CD4-positive, alpha-beta T cell treated with Interleukin-1 beta for 1 hour (primary cell): ENCODE measurements at regions not wholly inside any gene's neighbourhood (a gene's known extent, or its start where the extent isn't known, plus 50 kb on each side); places are given as distances from the start of the nearest gene placed in this dataset.
A peak's percentile ranks its signal among the peaks of the same experiment; 100 is the strongest.

ENCODE experiments used
- DNase-seq, 2 donors: peaks; one replicate each; pipeline ENCODE4 v3.0.0-alpha.2; 2020 to 2022

DNA sequence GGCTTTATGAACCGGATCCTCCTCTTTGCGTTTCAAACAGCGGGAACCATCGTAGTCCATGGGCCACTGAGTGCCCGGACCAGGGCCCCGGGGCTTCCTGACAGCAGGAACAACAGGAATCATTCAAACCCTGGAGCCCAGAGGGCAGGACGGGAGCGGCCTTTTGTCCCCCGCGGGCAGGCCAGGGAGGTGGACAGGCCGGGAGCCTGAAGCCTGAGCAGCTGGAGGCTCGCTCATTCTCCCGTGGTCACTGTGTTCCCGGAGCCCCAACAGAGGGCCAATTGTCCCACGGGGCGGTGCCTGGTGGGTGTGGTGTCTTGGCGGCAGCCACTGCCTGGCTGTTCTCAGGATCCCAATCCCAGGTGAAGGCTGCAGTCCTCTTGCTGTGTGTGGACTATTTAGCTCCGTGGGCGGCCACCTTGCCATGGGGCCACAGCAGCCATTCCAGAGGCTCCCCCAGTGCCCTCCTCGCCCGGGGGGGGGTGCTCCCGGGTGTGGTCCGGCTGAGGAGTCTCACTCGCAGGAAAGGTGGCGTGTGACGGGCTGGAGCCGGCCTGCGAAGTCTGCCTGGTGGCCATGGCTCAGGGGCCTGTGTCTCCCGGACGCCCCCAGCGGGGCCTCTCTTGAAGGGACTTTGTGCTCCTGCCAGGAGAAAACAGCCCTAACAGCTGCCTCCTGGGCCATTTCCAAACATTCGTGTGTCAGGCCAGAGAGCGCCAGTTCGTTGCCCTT, 77.2 kb upstream of the BHLHE23 start:
- no peak for DNase-seq

DNA sequence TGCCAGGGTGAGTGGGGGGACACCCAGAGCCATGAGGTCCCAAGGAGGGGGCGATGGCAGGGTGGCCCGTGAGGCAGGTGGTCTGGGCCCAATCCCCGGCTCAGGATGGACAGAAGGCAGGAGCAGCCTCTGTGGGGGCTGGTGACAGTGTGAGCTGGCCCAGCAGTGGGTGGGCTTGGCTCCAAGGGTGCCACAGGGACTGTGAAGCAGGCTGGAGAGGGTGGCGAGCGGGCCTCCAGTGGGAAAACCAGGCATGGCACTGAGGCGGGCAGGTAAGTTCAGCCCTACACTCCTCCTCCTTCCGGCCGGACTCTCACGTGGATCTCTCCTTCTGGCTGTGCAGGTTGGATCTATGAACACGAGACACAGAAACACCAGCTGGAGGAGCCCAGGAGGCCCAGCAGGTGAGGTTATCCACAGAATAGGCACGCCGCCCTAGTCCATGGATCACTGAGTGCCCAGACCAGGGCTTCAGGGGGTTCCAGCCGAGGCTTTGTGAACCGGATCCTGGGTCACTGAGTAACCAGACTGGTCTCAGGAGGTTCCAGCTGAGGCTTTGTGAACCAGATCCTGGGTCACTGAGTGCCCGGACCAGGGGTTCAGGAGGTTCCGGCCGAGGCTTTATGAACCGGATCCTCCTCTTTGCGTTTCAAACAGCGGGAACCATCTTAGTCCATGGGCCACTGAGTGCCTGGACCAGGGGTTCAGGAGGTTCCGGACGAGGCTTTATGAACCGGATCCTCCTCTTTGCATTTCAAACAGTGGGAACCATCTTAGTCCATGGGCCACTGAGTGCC, 76.4 kb upstream of the BHLHE23 start:
- no peak for DNase-seq

DNA sequence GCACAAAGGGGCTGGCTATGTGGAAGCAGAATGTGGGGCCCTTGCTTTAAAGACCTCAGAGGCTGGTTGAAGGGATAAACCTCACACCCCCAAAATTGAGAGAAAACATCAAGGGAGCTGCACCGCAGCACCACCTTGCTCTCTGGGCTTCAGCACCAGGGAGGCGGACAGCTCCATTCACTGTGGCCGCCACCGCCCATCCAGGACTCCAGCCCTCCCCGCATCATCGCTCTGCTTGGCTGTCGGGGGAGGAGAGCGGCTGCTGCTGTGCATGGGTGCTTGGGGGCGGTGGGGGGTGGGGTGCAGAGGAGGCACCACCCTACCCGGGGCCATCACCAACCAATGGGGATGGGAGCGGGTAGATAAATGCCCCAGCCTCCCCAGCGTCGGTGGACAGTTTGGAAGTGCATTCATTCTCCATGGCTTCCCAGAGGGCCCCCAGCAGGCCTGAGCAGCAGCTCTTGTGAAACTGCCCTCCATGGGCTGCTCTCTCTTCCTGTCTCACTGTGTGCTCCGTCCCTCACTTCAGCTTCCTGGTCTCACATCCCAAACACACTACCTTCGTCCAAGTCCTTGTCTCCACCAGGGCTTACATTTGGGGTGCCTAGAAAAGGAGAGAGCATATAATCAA, 75.7 kb upstream of the BHLHE23 start:
- peak in 1 of 2 donors; percentile 12 for DNase-seq

DNA sequence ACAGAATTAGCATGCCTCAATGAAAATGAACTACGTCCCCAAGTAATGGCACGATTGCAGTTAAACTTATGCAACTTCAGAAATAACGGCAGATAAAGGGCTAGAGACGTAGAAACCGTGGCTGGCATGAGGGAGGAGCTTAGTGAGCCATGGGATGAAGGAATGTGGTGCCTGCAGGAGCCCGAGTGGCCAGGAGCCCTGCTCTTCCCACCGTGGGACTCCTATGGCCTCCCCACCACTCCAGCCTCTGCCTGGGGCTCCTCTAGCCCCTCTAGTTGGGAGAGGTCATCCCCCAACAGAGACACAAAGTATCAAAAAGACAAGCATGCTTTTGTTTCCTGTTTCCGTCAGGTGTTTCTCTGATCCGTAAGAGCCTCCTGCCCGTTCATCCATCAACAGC, 75.1 kb upstream of the BHLHE23 start:
- no peak for DNase-seq

DNA sequence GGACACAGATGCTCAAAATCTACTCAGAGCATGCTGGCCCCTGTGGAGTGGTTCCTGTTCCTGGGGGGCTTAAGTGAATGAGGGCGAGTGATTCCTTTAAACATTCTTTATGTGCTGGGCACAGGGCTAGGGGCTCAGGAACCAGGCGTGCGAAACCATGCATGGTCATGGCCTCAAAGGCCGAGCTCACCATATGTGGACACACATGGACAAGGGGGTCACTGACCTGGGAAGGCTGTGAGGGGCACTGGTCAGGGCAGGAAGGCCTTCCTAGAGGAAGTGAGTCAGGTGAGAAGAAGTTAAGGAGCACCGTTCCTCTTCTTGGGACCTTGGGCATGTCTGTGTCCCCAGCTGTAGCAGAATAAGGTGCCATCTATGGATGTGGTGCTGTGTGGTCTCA, 74.6 kb upstream of the BHLHE23 start:
- DNase-seq: no peak

DNA sequence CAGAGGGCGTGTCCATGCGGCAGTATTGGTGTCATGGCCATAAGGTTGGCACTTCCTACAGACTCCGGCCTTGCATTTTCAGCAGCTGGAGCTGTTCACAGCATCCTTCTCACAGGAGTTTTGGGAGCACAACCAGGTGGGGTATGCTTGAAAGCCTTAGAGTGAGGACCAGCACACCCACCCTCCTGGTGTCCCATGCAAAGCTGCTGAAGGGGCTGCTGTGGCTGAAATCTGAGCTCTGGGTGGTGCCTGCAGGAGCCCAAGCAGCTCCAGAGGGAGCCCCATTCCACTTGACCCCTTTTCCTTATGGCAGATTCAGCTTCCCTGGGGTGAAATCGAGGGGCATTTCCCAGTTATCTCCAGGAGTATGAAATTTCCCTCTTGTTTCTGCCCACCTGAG, 74.0 kb upstream of the BHLHE23 start:
- DNase-seq: no peak

DNA sequence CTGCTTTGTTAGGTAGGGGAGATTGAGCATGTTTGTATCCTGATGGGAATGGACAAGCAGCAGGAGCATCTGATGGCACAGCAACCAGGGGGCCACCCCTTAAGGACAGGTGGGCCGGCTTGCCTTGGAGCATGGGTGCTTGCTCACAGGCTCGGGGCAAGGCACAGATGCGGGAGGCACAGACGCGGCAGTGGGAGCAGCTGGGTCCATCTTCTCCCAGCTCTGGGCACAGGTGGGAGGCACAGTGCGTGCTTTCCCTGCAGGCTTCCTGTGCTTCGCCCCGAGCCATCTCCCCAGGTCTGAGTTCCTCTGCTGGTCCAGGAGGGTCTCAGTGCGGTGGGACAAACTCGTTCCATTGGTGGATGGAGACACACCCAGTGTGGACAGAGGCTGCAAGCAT, 73.6 kb upstream of the BHLHE23 start:
- DNase-seq: no peak

DNA sequence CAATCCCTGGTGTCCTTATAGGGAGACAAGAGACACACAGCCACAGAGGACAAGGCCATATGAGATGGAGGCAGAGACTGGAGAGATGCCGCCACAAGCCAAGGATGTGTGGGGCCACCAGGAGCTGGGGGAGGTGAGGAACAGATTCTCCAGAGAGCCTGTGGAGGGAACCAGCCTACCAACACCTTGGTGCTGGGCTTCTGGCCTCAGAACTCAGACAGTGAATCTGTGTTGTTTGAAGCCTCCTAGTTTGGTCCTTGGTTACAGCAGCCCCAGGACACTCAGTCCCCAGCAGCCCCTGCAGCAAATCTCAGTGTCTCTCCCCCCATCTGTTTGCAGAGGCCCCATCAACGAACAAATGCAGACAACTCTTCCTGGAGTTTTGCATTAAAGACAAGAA, 73.2 kb upstream of the BHLHE23 start:
- DNase-seq: no peak

DNA sequence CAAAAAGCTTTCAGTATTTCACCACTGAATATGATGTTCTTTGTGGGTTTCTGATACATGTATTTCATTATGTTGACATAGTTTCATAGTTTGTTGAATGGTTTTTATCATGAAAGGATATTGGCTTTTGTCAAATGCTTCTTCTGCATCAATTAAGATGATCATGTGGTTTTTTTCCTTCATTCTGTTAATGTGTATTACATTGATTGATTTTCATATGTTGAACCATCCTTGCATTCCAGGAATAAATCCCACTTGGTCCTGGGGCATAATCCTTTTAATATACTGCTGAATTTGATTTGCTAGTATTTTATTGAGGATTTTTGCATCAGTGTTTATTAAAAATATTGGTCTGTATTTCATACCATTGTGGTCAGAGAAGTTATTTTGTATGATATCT, 70.9 kb upstream of the BHLHE23 start:
- no peak for DNase-seq

DNA sequence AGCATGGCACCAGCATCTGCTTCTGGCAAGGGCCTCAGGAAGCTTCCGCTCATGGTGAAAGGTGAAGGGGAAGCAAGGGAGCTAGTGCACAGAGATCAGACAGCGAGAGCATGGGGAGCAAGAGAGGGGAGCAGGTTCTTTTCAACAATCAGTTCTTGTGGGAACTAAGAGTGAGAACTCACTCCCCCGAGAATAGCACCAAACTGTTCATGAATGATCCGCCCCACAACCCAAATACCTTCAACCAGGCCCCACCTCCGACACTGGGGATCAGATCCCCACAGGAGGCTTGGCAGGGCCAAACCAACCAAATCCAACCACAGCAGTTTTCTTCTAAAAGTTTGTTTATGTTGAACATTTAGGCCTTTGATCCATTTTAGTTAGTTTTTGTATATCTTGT, 69.7 kb upstream of the BHLHE23 start:
- DNase-seq: no peak

DNA sequence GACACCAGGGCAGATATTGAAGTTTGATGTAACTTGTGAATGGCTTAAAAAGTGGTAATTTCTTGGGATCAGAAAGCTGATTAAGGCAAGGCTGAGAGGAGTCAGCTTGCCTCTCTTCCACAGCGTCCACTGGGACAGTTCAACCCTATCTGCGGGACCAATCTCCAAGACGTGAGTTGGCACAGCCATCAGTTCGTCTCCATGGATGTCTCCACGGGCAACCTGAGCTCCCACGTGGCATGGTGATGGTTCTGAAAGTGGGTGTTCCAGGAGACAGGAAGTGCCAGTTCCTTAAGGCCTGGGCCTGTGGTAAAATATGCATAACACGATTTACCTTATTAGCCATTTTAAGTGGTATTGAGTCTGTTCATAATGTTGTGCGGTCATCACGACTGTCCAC, 67.9 kb upstream of the BHLHE23 start:
- DNase-seq: no peak

DNA sequence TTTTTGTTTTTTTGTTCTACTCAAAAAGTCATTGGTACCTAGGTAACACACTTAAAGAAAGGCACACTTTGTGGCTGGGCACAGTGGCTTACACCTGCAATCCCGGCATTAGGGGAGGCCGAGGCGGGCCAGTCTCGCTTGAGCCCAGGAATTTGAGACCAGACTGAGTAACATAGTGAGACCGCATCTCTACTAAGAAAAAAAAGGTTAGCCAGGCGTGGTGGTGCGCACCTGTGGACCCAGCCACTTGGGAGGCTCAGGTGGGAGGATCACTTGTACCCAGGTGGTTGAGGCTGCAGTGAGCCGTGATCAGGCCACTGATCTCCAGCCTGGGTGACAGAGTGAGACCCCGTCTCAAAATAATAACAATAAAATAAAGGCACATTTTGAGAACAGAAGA, 67.4 kb upstream of the BHLHE23 start:
- DNase-seq: no peak

DNA sequence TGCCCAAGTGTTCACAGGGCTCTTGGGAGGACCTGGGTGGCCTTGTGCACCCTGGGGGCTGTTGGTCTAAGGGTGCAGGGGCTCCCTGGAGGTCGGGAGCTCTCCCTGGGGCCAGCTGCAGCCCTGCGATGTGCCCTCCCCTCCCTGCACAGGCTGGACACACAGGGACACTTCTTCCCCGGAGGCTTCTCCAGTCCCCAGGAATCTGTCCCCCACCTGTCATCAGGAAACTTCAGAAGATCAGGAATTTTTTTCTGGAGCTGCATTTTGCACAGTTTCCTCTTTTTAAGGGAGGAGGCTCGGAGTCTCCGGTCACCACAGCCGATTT, 66.9 kb upstream of the BHLHE23 start:
- DNase-seq: no peak

DNA sequence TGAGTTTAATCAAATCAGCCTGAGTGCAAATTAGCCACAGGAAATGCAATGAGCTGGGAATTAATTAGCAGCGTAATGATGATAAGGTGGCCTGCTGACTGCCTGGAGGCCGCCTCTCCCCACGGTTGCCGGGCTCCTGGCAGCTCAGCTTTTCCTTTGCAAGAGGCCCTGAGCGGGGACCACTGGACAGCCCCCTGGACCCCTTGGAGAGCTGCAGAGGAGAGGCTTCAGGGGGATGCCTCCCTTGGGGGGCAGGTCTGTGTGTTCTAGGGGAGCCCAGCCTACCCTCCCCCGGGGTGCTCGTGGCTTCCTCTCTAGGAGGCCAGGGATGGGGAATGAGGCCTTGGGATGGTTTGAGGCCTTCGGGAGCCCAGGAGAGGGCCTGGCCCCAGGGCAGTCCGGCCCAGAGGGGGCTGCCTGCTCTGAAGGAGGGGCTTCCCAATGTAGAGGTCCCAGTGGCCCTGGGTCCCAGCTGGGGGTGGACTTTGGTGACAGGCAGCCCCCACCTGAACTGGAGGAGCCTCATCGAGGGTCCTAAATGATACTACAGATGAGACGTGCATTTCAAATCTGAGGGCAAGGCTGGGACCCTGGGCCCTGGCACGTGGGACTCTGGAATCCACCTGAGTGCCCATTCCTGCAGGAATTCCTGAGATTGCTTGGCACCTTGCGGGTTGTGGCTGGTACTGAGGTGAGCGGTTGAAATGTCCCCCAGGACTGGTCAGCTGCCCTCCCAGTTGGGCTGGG, 66.4 kb upstream of the BHLHE23 start:
- DNase-seq: no peak

DNA sequence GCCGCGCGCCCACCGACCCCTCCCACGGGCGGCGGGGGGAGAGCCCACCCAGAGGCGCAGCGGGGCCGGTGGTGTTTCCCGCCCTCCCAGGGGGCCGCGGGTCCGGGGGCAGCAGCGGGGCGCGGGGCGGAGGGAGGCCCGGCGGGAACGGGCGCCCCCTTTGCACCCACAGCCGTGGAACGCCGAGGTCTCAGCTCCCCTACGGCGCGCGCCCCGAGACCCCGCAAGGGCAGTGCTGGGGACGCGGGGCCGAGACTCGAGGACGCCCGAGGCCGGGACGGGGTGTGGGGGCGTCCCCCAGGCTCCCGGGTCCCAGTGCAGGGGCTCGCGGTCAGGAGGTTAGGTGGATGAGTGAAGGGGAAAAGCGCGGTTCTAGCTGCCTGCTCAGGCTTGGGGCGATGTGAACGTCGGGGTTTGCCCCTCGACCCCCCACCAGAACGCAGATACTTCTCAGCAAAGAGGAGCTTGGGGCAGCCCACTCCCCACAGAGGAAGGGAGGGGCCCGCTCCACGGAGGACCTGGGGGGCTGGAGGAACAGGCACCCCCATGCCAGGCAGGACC, 65.5 kb upstream of the BHLHE23 start:
- DNase-seq: no peak

DNA sequence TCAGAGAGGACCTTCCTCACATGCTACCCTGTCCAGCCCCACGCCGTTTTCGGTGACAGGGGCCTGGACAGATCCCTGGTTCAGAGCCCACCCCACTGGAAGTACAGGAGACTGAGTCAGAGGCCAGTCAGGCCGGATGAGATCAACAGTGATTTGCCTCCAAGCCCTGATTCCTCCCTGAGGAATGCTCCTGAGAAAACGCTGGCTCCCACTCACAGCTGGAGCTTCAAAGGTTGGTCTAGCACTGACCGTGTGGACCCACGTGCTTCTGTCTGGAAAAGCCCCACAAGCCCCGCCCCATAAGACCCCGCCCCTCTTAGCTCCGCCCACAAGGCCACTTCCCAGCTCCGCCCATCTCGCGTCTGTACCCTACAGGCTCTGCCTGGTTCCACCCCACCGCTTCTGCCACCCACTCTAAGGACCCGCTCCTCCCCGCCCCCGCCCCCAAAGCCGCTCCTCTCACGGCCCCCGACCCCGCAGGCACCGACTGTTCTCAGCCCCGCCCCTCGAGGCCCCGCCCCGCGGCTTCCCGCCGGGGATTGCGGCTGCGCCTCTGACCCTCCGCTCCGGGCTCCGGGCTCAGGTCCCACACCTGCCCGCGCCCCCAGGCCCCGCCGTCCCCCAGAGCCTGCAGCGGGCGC, 64.9 kb upstream of the BHLHE23 start:
- DNase-seq: no peak

DNA sequence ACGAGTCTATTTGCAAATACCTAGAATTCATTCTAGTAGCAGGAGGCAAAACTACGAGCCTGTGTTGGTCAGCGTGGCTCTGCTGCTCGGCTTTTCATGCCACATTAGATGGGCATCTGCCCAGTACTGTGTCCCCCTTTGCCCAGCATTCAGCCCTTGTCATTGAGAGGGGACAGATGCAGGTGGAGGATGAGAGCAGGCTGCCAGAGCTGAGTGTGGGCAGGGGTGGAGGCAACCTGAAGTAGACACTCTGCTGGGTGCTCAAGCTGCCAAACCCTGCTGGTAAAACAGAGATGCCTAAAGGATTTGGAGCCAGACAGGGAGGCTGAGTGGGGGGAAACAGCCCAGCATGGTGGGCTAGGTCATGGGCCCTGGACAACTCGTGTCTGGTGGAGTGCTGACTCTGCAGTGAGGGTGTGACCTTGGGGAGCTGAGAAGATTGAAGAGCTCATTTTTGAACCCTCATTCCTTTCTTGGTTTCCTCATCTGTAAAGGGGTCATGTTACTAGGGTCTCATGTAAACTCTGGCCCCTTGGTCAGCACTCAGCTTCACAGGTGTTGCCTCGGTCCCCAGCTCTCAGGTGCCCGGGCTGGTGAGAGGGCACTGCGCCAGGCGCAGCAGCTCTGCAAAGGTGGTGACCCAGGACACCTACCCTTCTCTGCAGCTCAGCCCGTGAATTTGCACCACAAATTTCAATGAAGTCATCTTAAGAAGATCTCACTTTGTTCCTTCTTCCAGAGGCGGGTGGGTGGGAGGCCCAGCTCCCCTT, 64.2 kb upstream of the BHLHE23 start:
- DNase-seq: no peak

DNA sequence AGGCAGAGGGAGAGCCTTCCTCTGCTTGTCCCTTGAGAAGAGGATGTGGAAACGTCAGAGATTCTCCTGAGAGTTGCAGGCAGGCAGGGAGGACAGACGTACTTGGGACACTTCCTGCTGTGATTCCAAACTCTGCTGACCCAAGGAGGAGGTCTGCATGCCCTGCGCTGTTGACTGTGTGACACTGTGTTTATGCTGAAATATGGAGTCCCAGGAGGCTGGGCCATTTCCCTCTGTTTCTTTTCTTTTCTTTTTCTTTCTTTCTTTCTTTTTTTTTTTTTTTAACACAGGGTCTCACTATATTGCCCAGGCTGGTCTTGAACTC, 63.5 kb upstream of the BHLHE23 start:
- DNase-seq: no peak

DNA sequence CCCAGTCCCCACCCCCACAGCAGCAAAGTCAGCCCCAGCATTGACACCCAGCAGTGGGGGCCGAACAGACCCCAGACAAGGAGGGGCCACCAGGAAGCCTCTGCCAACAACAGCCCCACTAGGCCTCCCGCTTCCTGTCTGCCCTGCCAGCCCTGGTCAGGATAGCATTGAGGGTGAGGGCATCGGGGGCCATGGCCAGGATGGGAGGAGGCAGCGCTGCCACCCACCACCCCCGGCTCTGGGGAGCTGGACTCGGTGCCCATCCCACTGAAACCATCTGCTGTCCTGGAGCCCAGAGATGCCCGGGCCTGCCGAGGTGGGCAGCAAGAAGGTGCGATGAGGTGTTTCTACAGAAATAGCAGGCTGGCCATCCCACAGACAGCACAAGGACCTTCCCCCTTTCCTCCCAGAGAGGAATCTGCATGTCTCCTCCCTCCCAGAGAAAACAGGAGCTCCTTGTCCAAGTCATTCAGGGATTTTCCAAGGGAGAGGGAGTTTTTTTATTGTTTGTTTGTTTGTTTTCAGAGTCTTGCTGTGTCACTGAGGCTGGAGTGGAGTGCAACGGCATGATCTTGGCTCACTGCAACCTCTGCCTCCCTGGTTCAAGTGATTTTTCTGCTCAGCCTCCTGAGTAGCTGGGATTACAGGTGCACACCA, 62.1 kb upstream of the BHLHE23 start:
- no peak for DNase-seq

DNA sequence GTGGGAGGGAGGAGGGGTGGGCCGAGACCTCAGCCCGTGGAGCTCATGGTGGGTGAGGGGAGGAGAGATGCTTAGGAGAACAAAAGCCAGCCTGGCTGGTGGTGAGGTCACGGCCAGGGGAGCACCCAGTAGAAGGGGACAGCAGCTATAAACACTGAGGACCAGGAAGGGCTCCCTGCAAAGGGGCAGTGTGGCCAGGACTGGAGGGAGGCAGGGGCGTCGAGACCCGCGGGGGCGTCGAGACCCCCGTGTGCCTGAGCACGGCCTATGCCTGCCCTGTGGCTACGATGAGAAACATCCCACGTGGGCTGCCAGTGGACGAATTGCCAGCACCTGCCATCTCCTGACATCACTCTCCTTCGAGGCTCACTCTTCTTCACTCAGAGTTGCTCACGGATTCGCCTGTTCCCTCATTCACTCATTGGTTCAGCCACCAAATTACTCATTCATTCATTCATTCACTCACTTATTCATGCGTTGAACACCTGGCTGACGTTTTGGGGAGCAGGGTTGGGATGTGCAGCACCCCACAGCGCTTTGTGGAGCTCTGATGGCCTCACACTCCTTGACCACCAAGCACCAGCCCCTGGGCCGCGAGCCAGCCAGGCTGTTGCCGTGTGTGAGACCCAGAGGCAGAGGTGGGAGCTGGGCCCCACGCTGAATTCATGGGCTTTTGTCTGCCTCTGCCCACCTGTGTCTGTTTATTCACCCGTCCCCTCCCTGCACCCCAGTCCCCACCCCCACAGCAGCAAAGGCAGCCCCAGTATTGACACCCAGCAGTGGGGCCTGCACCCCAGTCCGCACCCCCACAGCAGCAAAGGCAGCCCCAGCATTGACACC, 61.2 kb upstream of the BHLHE23 start:
- no peak for DNase-seq

DNA sequence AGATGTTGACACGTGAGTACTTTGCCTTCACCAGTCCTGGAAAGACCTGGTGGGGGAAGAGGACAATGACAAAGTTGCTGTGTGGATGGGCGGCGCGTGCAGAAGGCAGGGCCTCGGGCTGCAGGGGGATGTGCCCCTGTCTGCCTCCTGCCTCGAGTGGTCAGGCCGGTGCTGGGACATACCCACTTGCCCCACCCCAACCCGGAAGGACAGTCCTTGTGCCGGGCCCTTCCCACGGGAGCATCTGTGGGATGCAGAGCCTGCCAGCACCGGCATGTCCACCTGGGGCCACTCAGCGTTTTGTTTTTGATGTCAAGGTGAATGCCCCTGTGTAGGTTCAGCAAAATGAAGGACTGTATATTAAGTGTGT, 60.5 kb upstream of the BHLHE23 start:
- DNase-seq: no peak
